ENCODE measurements at regions not wholly inside any gene's neighbourhood (a gene's known extent, or its start where the extent isn't known, plus 50 kb on each side); places are given as distances from the start of the nearest gene placed in this dataset.

- TF ChIP-seq HDAC6 (IDR thresholded peaks at IDR 0.05; ENCODE audit: low read depth, low read length), result no peak
- TF ChIP-seq ATF3 (IDR thresholded peaks at IDR 0.05; ENCODE audit: insufficient read depth, low read depth, low read length), result no peak
- TF ChIP-seq KDM4A (IDR thresholded peaks at IDR 0.05; ENCODE audit: low read depth, low read length, severe bottlenecking), result no peak
- no peak for TF ChIP-seq TBP (IDR thresholded peaks at IDR 0.05; ENCODE audit: low read depth, low read length)
- TF ChIP-seq POLR2A (IDR thresholded peaks at IDR 0.05; ENCODE audit: control extremely low read depth in 1 of 2, low read depth in 2 of 2, low read length in 2 of 2), result no peak
- no peak for TF ChIP-seq BCL11A (IDR thresholded peaks at IDR 0.05; ENCODE audit: low read depth in 2 of 2, low read length in 2 of 2)
- TF ChIP-seq TEAD4 (IDR thresholded peaks at IDR 0.05; ENCODE audit: low read depth, low read length), result no peak
These were observed 947.7 kb upstream of the TENM4 start (continued) for GRCh38 chr11:80388536-80388935.

Measured in H1 (cell line).